ENCODE measurements at regions not wholly inside any gene's neighbourhood (a gene's known extent, or its start where the extent isn't known, plus 50 kb on each side); places are given as distances from the start of the nearest gene placed in this dataset.

- no peak overlapping the region for H3K27ac Mint-ChIP-seq
- peaks cover 12% of the 10 kb centered on the region for H3K27me3 Mint-ChIP-seq (ENCODE audit: low read depth, poor library complexity)
- no peak for DNase-seq
These were observed 111.0 kb upstream of the TRPM1 start for GRCh38 chr15:31212326-31213080.

GRCh38 chr15:31214158-31214863 is 112.3 kb upstream of the KLF13 start:
- peaks cover 4% of the 10 kb centered on the region for H3K36me3 Mint-ChIP-seq (ENCODE audit: low read depth)
- no peak for DNase-seq
- peak overlapping the region; percentile 66 for H3K4me3 Mint-ChIP-seq
- peaks cover 18% of the 10 kb centered on the region for H3K27me3 Mint-ChIP-seq (ENCODE audit: low read depth, poor library complexity)
- peaks cover 21% of the 10 kb centered on the region for H3K9me3 Mint-ChIP-seq
- H3K27ac Mint-ChIP-seq = no peak overlapping the region
- TF ChIP-seq CTCF (IDR thresholded peaks at IDR 0.05) = no peak
- H3K4me1 Mint-ChIP-seq = peaks cover 5% of the 10 kb centered on the region

More at GRCh38 chr15:31212326-31213080, 111.0 kb upstream of the TRPM1 start:
- Mint-ChIP-seq H3K36me3 (ENCODE audit: low read depth) (peaks cover 4% of the 10 kb centered on the region), H3K9me3 (peaks cover 21% of the 10 kb centered on the region), H3K4me3 (no peak overlapping the region), H3K4me1 (peaks cover 5% of the 10 kb centered on the region)
- TF ChIP-seq CTCF (IDR thresholded peaks at IDR 0.05) = no peak

- Mint-ChIP-seq H3K36me3 (ENCODE audit: low read depth) (peaks cover 4% of the 10 kb centered on the region), H3K4me1 (peaks cover 5% of the 10 kb centered on the region), H3K27me3 (ENCODE audit: low read depth, poor library complexity) (peaks cover 18% of the 10 kb centered on the region), H3K27ac (no peak overlapping the region), H3K4me3 (peak overlapping the region; percentile 66), H3K9me3 (peaks cover 17% of the 10 kb centered on the region)
- DNase-seq = no peak
- no peak for TF ChIP-seq CTCF (IDR thresholded peaks at IDR 0.05)
These were observed 111.7 kb upstream of the KLF13 start for GRCh38 chr15:31214864-31215489.

- peak; percentile 79 for TF ChIP-seq CTCF (IDR thresholded peaks at IDR 0.05)
These were observed 111.0 kb upstream of the KLF13 start for GRCh38 chr15:31215490-31216214.

GRCh38 chr15:31216215-31216911 is 110.3 kb upstream of the KLF13 start:
- Mint-ChIP-seq H3K27ac (no peak overlapping the region), H3K36me3 (ENCODE audit: low read depth) (no peaks in the 10 kb centered on the region), H3K4me1 (peaks cover 5% of the 10 kb centered on the region), H3K9me3 (peaks cover 4% of the 10 kb centered on the region), H3K27me3 (ENCODE audit: low read depth, poor library complexity) (peaks cover 22% of the 10 kb centered on the region), H3K4me3 (peak overlapping the region; percentile 76)
- no peak for TF ChIP-seq CTCF (IDR thresholded peaks at IDR 0.05)
- DNase-seq = peak; percentile 49

More at GRCh38 chr15:31215490-31216214, 111.0 kb upstream of the KLF13 start:
- Mint-ChIP-seq H3K9me3 (peaks cover 11% of the 10 kb centered on the region), H3K4me1 (peaks cover 5% of the 10 kb centered on the region), H3K27me3 (ENCODE audit: low read depth, poor library complexity) (peaks cover 21% of the 10 kb centered on the region), H3K4me3 (peak overlapping the region; percentile 76), H3K36me3 (ENCODE audit: low read depth) (no peaks in the 10 kb centered on the region), H3K27ac (no peak overlapping the region)
- peak; percentile 84 for DNase-seq
